Nucleus accumbens (tissue), 56 donors: ENCODE measurements at regions not wholly inside any gene's neighbourhood (a gene's known extent, or its start where the extent isn't known, plus 50 kb on each side); places are given as distances from the start of the nearest gene placed in this dataset.
"Not testable (repeated sequence)": the region's sequence is repeated elsewhere in the genome, so short reads cannot be mapped to it uniquely, and the experiment has no call there.

Source experiments
- DNase-seq, 56 donors: peaks; one replicate each; lab custom pipeline; 2025; lab: John Stamatoyannopoulos, UW

DNA sequence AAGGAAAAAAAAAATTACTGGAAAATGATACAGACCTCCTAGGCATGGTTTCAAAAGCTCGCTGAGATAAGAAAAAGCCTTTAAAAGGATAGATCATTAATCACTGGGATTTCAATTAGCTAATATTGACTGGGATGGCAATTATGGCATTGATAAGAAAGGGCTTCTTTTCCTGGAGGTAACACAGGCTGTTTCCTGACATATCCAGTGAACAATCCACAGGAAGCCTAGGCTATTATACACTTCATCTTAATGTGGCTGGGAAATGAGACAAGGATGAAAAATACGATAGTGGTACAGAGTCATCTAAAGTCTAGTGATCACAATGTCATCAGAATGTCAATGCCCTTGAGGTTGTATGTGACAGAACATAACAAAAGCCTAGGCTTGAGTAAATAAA, 1579.3 kb downstream of the C4orf33 start:
- DNase-seq, result no peak

DNA sequence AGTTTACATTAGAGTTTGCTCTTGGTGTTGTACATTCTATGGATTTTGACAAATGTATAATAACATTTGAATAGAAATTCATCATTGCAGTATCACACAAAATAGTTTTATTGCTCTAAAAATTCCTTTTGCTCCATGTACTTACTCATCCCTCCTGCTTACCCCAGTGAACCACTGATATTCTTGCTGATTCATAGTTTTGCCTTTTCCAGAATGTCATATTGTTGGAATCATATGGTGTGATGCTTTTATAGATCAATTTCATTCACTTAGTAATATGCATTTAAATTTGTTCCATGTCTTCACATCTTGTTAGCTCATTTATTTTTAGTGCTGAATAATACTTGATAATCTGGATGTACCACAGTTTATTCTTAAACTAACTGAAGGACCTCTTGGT, 1593.2 kb downstream of the C4orf33 start:
- no peak for DNase-seq

DNA sequence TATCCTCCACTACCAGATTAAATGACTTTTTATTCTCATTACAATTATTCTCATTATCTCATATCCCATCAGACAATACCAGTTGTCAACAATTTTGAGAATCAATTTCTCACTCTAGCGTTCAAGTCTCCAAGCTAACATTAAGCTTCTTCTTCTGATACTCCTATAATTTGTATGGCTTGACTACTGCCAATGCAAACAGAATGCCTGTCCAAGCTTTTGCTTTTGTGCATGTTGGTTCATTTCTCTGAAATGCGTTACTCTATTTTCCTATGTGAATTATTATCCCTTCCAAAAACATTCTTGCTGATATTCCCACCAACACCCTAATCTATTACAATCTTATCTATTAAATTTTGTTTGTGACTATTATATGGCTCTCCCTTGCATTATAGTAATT, 1602.3 kb downstream of the C4orf33 start:
- no peak for DNase-seq

DNA sequence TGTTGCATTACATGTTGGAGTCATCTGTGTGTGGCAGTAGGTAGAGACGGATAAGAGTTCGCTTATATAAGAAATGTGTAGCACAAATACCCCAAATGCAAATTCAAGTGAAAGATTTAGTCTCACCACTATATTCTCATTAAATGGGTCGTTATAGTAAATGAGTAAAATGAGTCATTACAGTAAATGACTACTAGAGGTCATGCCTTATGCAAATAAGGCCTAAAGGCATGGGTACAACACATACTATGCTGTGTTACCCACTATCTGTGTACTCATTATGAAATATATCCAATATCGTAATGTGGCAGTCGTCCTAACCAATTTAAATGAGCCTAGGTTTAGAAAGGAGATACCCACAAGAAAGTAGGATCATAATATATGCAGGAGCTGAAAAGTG, 1603.1 kb downstream of the C4orf33 start:
- DNase-seq, result no peak

DNA sequence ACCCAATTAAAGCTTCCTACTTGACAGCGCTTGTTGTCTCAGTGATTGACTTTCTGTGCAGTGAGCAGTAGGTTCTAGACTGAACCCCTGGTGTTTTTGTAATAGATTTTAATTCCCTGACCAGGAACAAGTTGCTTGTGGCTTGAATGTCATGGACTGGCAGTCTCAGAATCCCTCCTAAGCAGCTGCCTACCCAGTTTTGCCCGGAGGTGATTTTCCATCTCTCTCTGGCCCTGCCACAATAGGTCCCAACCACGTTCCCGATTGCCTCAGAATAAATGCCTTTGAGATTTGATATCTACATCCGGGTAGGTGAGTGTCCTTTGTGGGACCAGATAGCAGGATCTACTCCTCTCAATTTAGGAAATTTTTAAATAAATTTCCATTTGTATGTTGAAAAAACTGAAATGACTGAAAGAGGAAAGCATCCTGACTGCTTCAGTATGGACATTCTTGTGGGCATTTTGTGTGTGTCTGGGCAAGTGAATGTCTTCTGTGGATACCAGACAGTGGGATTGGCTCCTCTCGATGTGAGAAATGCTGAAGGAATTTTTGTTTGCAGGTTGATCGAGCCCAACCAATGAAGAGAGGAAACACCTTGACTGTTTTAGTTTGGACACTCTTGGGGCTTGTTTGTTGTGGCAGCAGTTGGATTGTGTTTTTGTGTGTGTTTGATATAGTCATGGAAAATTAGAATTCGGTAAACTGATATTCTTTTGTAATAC, 1607.4 kb downstream of the C4orf33 start:
- DNase-seq, result no peak

DNA sequence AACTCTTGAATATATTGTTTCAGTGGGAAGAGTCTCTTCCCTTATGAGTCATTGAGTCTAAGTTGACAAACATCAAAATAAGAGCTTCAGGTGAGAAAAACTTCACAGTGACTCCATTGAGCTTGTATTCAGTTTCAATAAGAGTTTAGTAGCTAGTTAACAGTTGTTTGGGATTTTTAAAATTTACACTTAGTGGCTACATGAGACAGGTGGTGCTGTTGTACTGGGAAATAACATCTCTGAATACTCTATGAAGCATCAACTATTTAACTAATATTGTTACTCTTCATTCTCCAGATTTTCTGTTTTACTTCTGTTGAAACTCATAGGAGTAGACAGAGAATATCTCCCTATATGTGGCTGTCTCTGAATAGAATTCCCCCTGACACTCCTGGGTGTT, 1609.1 kb downstream of the C4orf33 start:
- no peak for DNase-seq

DNA sequence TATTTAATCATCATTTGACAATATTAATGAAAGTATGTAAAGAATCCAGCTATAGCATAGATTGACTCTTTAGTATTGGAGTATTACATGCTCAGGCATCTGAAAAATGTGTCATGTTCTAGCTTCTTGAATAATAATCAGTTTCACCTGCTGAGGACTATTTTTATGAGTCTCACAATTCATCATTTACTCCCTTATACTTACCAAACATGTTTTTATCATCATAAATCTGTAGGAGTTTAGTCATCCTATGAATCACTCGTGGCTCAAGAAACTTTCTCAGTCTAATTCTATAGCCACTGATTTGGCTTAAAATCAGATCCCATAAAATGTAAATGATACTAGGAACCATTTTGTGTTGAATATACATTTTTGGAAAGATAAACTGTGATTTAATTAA, 1616.1 kb downstream of the C4orf33 start:
- no peak for DNase-seq

DNA sequence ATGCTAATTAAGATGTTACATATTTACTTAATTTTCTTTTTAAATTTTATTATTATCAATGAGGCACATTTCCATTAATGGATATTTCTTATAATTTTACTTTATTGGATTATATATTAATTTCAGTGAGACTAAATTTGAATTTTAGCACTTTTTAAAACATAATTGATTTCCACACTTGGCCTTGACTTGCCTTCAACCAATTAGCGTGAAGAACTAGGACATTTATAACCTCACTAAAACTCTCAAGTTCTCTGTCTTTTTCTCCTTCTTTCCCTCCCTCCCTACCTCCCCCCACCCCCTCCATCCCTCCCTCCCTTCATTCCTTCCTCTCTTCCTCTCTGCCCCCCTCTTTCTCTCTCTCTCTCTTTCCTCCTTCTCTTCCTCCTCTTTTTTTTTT, 1618.1 kb downstream of the C4orf33 start:
- DNase-seq, result no peak

DNA sequence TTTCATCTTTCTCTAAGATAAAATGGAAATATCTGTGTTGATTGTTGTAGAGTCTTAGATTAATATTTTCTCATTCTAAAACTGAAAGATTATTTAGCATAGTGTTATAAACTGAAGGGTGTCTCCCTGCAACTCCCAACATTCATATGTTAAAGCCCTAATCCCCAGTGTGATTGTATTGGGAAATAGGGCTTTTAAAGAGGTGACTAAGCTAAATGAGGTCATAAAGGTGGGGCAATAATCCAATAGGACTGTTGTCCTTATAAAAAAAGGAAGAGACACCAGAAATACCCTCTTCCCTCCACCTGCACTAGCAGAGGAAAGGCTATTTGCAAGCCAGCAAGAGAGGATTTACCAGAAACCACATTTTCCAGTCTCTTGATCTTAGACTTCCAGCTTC, 1626.4 kb downstream of the C4orf33 start:
- no peak for DNase-seq

DNA sequence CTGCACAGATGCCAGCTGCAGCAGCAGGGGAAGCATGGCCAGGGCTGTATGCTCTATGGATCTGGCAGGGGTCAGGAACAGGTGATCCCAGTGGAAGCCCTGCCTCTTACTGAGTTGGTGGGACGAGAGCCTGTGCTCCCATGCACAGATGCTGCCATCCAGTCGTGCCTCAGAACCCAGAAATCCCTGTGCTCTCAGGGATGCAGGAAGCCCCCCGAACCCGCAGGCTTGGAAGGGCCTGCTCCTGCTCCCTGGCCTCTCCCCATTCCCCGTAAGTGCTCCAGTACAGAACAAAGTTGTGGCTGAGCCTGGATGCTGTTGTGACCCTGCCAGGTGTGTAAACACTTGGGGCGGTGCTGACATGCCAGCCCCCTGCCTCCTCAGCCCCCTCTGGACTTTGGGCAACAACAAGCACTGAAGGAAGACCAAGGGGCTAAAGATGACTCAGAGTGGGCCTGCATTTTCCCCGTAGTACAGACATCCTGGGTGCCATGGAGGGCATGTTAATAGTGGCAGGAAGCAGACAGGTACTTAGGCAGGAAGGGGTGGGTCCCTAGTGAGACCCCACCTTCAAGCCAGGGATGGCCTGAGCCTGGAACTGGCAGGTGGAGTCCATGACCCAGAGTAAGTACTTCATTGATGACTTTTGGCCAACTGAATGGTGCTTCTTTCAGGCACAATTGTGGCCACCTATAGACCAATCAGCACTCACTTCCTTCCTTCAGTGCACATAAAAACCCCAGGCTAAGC, 1640.7 kb downstream of the C4orf33 start:
- no peak for DNase-seq

DNA sequence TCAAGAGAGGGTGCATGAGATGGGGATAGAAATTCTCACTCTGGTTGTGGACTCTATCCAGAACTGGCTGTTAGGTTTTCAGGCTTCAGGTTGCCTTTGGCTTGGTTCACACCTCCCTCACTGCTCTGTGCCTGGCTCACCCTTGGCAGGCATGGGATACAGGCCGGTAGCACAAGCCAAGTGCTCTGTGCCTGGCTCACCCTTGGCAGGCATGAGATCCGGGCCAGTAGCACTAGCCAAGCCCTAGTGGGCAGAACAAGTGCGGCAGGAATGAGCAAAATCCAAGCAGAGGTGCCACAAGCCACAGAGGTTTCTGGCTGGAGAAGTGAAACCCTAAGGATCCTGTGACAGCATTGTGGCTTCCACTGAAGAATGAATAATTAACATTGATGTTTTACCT, 1642.3 kb downstream of the C4orf33 start:
- peak in 18 of 56 donors; percentile 1 to 39 (median 12) for DNase-seq

DNA sequence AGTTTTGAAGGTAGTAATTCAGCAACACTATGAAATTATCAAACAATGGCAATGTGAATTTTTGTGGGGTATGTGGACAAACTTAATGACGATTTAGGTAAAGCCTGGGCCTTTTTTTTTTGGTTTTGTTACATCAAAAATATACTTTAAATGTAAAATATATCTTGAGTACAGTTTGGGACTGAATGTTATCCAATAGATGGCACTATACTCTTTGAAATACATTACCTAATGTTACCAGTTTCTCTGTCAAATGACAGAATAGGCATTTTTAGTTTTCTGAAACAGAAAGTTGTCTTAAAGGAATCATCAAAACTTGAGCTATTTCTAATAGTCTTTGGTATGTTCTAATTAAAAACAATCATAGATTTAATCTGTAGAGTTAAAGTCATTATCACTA, 1651.9 kb downstream of the C4orf33 start:
- no peak for DNase-seq

DNA sequence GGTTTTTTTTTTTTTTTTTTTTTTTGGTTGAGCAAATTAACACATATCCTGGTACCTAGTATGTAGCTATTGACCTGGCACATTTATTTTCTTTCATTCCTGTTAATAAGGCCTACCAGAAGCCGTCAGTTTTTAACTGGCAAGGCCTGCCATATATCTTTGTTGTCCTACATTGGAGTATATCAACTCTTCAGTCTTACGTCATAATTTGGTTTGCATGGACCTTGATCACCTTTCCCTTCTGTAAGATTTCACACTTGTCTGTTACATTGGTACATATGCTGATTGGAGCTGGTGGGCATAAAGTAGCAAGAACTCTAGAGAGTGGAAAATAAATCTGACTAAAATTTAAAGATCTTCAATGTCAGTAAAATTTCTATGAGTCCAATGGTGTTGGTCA, 1658.0 kb downstream of the C4orf33 start:
- no peak for DNase-seq

DNA sequence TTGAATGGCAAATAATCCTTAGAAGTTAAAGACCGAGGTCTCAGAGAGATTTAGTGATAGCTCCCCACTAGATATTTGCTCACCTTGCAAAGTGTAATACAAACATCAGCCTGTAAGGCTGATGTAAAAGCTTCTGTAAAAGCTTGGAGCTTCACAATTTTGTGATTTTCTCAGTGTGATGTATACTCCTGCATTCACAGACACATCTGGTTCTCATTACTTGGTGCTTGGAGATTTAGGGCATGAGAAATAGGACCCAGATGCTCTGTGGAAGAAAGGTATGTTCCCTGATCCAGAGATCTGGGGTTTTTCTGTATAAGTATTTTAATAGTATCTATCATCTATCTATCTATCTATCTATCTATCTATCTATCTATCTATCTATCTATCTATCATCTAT, 1664.3 kb downstream of the C4orf33 start:
- no peak for DNase-seq

DNA sequence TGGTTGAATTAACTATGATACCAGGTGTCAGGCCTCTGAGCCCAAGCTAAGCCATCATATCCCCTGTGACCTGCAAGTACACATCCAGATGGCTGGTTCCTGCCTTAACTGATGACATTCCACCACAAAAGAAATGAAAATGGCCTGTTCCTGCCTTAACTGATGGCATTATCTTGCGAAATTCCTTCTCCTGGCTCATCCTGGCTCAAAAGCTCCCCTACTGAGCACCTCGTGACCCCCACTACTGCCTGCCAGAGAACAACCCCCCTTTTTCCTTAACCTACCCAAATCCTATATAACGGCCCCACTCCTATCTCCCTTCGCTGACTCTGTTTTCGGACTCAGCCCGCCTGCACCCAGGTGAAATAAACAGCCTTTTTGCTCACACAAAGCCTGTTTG, 1671.4 kb downstream of the C4orf33 start:
- not testable (repeated sequence) for DNase-seq

DNA sequence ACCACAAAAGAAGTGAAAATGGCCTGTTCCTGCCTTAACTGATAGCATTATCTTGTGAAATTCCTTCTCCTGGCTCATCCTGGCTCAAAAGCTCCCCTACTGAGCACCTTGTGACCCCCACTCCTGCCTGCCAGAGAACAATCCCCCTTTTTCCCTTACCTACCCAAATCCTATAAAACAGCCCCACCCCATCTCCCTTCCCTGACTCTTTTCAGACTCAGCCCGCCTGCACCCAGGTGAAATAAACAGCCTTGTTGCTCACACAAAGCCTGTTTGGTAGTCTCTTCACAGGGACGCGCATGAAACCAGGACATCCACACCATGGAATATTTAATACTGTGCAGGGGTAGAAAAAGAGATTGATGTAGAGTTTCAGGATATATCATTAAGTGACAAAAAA, 1677.0 kb downstream of the C4orf33 start:
- not testable (repeated sequence) for DNase-seq

DNA sequence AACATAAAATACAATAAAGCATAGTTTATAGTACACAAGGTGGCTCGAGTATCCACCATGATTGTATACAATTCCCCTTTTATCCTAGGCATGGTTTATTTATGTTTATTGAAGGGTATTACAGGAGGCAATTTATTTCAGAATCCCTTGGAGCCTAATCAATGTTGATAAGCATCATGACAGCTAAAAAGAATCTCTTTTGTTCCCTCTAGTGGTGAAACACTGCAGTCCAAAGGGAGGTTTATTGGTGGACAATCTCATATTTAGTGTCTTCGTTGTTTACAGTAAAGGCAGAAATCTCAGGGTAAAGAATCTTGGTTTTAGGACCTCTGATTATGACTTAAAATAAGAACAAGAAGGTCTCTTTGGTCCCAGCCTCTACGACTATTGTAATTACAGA, 1712.5 kb downstream of the C4orf33 start:
- no peak for DNase-seq

DNA sequence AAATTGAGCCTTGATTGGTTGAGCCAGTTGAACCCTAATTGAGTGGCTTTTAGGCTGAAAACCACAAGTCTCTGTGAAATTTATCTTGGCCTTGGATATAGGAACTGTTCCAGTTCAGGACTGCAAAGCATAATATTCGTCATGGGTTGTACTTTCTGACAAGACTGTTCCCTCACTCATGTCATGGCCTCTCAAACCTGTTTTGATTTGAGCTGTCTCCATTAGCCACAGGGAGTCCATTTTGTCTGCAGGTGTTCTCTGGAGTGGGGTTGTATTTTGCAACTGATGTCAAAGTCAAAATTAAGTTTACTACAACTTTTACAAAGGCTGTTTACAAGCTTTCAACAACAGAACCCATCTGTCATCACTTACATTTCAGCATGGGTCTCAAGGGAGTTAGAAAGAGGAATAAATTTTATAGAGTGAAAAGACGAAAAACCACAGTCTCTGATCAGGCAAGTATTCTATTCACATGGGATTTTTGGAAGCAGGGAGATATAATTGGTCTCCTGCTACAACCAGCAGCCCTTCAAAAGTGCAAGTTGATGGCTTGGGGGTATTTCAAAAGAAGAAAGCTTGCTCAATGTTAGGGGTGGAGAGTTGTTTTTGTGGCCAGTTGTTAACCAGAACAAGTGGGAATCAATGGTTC, 1716.3 kb downstream of the C4orf33 start:
- DNase-seq, result no peak

DNA sequence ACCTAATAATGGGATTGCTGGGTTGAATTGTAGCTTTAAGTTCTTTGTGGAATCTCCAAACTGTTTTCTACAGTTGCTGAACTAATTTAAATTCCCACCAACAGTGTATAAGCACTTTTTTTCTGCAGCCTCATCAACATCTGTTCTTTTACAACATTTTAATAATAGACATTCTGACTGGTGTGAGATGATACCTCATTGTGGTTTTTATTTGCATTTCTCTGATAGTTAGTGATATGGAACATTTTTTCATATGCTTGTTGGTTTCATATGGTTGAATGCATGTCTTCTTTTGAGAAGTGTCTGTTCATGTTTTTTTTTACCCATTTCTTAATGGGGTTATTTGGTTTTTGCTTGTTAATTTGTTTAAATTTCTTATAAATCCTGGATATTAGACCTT, 1718.9 kb downstream of the C4orf33 start:
- DNase-seq, result no peak

DNA sequence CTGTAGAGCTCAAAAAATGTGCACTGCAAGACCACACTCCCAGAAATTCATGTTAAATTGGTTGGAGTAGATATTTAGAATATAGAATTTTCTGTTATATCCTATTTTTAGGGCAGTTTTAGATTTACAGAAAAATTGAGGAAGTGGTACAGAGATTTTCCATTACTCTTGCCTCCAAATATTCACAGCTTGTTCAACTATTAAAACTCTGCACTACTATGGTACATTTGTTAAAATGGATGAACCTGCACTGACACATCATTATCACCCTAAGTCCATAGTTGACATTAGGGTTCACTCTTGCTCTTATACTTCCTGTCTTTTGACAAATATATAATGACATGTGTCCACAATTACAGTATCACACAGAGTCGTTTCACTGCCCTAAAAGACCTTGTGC, 1724.5 kb downstream of the C4orf33 start:
- no peak for DNase-seq

DNA sequence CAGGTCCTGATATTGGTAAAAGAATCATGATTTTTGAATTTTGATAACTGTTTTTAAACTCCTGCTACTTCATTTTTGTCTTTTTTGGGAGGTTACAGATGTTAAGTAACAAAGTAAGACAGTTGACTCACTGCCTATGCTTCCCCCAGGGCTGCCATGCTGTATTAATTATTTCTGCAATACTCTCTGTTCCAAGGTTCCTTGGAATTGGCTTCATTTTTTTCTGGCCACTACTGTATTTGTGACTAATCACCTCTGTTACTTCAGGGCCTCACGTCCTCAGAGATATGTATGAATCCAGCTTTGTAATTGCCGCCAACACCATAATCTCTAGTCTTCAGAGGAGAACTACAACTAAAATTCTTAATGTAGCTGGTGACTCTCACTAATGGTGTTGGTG, 1729.3 kb downstream of the C4orf33 start:
- DNase-seq, result no peak

DNA sequence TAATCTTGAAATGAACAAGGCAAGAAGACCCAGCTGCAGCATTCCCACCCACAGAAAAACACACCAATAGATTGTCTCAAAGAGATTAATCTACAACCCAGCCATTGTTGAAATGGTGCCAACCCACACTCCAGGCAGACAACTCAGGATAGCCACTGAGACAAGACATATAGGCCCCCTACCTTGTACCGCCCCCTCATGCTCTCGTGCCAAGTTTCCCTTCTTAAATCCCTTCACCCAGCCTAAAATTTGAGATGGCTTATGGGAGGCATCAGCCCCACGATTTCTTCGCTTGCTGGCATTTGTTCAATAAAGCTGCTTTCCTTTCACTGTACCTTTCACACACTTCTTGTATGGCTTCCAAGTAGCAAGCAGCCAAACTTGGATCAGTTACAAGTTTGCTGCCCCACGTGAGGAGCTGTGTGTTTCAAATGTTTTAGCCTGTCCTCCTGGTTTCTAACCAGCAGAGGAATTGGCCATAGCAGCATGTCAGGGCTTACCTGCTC, 1754.1 kb downstream of the C4orf33 start:
- no peak for DNase-seq
